Tibial nerve (tissue), 4 donors: ENCODE measurements at regions not wholly inside any gene's neighbourhood (a gene's known extent, or its start where the extent isn't known, plus 50 kb on each side); places are given as distances from the start of the nearest gene placed in this dataset.
A peak's percentile ranks its signal among the peaks of the same experiment; 100 is the strongest.

Experiments used
- DNase-seq, 2 donors: peaks; one replicate each; pipeline ENCODE4 v3.0.0-alpha.2; 2019; ENCODE audit warnings: low spot score in 2 of 2
- H3K27ac ChIP-seq, 4 donors: fragments of 200-600 bp; sonication (generic) in 3 of 4; one replicate each; pipeline ENCODE4 v1.5.1; 2017 to 2019; ENCODE audit warnings: mild to moderate bottlenecking in 1 of 4
- H3K27me3 ChIP-seq, 2 donors: fragments of 200-600 bp; sonication (generic) in 1 of 2; one replicate each; pipeline versions ENCODE4 v1.5.1 to v1.6.0; 2017 to 2019
- H3K36me3 ChIP-seq, 3 donors: fragments of 200-600 bp; sonication (generic); one replicate each; pipeline ENCODE4 v1.5.1; 2018 to 2019
- H3K4me1 ChIP-seq, 4 donors: fragments of 200-600 bp; sonication (generic) in 3 of 4; one replicate each; pipeline ENCODE4 v1.5.1; 2017 to 2019
- H3K4me3 ChIP-seq, 4 donors: fragments of 200-600 bp; sonication (generic) in 3 of 4; one replicate each; pipeline ENCODE4 v1.5.1; 2017 to 2019; ENCODE audit warnings: mild to moderate bottlenecking in 1 of 4, moderate library complexity in 1 of 4
- H3K9me3 ChIP-seq, 4 donors: fragments of 200-600 bp; sonication (generic) in 3 of 4; one replicate each; pipeline ENCODE4 v1.5.1; 2017 to 2019
- EP300 ChIP-seq, 2 donors: sonication (generic); formaldehyde crosslinking; IDR thresholded peaks; one replicate each; pipeline ENCODE4 v1.6.1; 2017; ENCODE audit warnings: antibody characterized with exemption in 2 of 2, mild to moderate bottlenecking in 1 of 2
- POLR2A ChIP-seq, 2 donors: fragments of 450-650 bp; IDR thresholded peaks; one replicate each; pipeline ENCODE4 v1.6.1; 2017; ENCODE audit warnings: antibody characterized with exemption in 2 of 2, mild to moderate bottlenecking in 2 of 2, moderate library complexity in 2 of 2
- WGBS, 2 donors: methylation state at CpG; one replicate each; pipeline ENCODE4 v1.1.5; 2018; 5-methylcytosine and 5-hydroxymethylcytosine counted together
- TF ChIP-seq, protein P1 (sequence below), 5 experiments: fragments of 200-600 bp in 3 of 5; fragments of 450-650 bp in 2 of 5; sonication (generic) in 3 of 5; IDR thresholded peaks; one replicate each; pipeline ENCODE4 v1.5.1; 2016 to 2019; ENCODE audit warnings: antibody characterized with exemption in 5 of 5, mild to moderate bottlenecking in 3 of 5, moderate library complexity in 2 of 5

DNA sequence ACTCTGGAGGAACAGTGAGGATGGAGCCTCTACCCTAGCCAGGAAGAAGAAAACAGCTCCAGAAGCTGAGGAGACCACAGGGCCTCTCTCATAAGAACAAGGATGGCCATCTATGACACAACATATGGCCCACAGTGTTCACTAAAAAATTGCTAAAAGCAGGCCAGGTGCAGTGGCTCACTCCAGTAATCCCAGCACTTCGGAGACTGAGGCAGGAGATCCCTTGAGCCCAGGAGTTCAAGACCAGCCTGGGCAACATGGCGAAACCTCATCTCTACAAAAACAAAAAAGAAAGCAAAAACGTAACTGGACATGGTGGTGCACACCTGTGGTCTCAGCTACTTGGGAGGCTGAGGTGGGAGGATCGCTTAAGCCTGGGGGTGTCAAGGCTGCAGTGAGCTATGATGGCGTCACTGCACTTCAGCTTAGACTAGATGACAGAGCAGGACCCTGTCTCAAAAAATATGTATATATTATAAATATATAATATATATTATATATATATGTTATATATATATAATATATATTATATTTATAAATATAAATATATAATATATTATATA lies 103.1 kb downstream of the TOMM20 start:
- TF ChIP-seq, protein P1, sequence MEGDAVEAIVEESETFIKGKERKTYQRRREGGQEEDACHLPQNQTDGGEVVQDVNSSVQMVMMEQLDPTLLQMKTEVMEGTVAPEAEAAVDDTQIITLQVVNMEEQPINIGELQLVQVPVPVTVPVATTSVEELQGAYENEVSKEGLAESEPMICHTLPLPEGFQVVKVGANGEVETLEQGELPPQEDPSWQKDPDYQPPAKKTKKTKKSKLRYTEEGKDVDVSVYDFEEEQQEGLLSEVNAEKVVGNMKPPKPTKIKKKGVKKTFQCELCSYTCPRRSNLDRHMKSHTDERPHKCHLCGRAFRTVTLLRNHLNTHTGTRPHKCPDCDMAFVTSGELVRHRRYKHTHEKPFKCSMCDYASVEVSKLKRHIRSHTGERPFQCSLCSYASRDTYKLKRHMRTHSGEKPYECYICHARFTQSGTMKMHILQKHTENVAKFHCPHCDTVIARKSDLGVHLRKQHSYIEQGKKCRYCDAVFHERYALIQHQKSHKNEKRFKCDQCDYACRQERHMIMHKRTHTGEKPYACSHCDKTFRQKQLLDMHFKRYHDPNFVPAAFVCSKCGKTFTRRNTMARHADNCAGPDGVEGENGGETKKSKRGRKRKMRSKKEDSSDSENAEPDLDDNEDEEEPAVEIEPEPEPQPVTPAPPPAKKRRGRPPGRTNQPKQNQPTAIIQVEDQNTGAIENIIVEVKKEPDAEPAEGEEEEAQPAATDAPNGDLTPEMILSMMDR (IDR thresholded peaks at IDR 0.05) = no peak
- no peak for TF ChIP-seq EP300 (IDR thresholded peaks at IDR 0.05)
- H3K9me3 ChIP-seq = no peaks in the 10 kb centered on the region
- no peak for DNase-seq
- H3K27me3 ChIP-seq = no peaks in the 10 kb centered on the region
- H3K4me1 ChIP-seq = peaks cover 0 to 14% (median 5%) of the 10 kb centered on the region in 4 donors
- H3K27ac ChIP-seq = no peak overlapping the region
- H3K4me3 ChIP-seq = no peak overlapping the region
- 93 to 94% methylated on average over 5 of the region's 5 CpGs for WGBS, 2 donors
- H3K36me3 ChIP-seq = no peaks in the 10 kb centered on the region

- Histone ChIP-seq H3K4me1 (peaks cover 0 to 18% (median 5%) of the 10 kb centered on the region in 4 donors), H3K4me3 (no peak overlapping the region), H3K27me3 (no peaks in the 10 kb centered on the region), H3K36me3 (no peaks in the 10 kb centered on the region), H3K9me3 (no peaks in the 10 kb centered on the region), H3K27ac (no peak overlapping the region)
- WGBS, 2 donors = 72 to 76% methylated on average over 7 of the region's 7 CpGs
- TF ChIP-seq POLR2A (IDR thresholded peaks at IDR 0.05) = no peak
- TF ChIP-seq, protein P1 (IDR thresholded peaks at IDR 0.05) = no peak
- TF ChIP-seq EP300 (IDR thresholded peaks at IDR 0.05) = no peak
- DNase-seq = no peak
Measured at GRCh38 chr1:235024711-235025421, 103.8 kb downstream of the TOMM20 start.

DNA sequence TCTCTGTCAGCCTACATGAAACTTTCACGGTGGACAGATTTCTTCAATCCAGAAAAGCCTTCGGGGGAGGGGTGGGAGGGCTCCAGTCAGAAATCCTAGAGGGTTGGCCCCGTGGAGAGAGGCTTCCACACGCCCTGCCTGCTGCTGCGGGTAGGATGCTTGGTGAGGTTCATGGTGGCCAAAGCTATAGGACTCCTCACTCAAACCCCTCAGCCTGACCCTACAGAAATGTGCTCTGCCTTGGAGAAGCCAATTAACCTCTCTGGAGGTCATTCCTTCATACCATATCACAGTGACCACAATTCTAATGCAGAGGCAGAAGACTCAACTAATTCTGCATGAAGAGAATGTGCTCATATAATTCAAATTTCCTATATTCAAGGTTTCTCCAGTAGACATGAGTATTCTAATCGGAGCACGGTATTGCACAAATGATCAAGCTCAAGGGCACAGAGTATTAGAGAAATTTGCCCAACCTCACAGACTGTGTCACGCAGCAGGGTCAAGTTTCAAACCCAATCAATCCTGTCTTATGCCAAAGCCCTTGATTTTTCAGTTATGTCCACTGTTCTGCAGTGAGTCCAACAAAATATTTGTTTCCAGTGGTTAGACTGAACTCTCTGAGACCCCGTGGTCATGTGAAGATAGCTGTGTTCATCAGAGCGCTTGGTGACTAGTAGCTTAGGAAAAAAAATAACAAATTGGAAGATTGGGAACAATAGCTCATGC lies 104.8 kb downstream of the TOMM20 start:
- no peak for DNase-seq
- 81 to 82% methylated on average over 10 of the region's 10 CpGs for WGBS, 2 donors

GRCh38 chr1:235022981-235023710 lies 105.5 kb downstream of the TOMM20 start:
- no peak for DNase-seq
- WGBS, 2 donors = 84% methylated on average over 13 of the region's 13 CpGs
- TF ChIP-seq, protein P1 (IDR thresholded peaks at IDR 0.05) = no peak
- no peak for TF ChIP-seq POLR2A (IDR thresholded peaks at IDR 0.05)
- no peak for TF ChIP-seq EP300 (IDR thresholded peaks at IDR 0.05)
- Histone ChIP-seq H3K36me3 (no peaks in the 10 kb centered on the region), H3K9me3 (peaks cover 0 to 3% (median 0%) of the 10 kb centered on the region in 4 donors), H3K27ac (peak overlapping the region in 1 of 4 donors; percentile 16), H3K27me3 (no peaks in the 10 kb centered on the region), H3K4me1 (peaks cover 0 to 18% (median 5%) of the 10 kb centered on the region in 4 donors), H3K4me3 (no peak overlapping the region)

More for the DNA sequence above, 104.8 kb downstream of the TOMM20 start:
- H3K4me1 ChIP-seq = peaks cover 0 to 18% (median 5%) of the 10 kb centered on the region in 4 donors
- no peaks in the 10 kb centered on the region for H3K9me3 ChIP-seq
- H3K4me3 ChIP-seq = no peak overlapping the region
- H3K27me3 ChIP-seq = no peaks in the 10 kb centered on the region
- TF ChIP-seq, protein P1 (IDR thresholded peaks at IDR 0.05) = no peak
- TF ChIP-seq POLR2A (IDR thresholded peaks at IDR 0.05) = no peak
- no peak for TF ChIP-seq EP300 (IDR thresholded peaks at IDR 0.05)
- no peak overlapping the region for H3K27ac ChIP-seq
- no peaks in the 10 kb centered on the region for H3K36me3 ChIP-seq
